ENCODE measurements at regions not wholly inside any gene's neighbourhood (a gene's known extent, or its start where the extent isn't known, plus 50 kb on each side); places are given as distances from the start of the nearest gene placed in this dataset.
A peak's percentile ranks its signal among the peaks of the same experiment; 100 is the strongest.

GRCh38 chr9:90967145-90967538, 165.5 kb downstream of the SYK start:
- 93% methylated on average over 7 of the region's 7 CpGs; no CpG with 5 or more reads in 1 of the 2 donors for WGBS, 2 donors (ENCODE audit: low coverage in 1 of 2)
- no peak overlapping the region for H3K4me3 ChIP-seq
- H3K27ac ChIP-seq, result no peak overlapping the region
- no peaks in the 10 kb centered on the region for H3K36me3 ChIP-seq
- no peak for TF ChIP-seq CTCF (IDR thresholded peaks at IDR 0.05)
- TF ChIP-seq POLR2A (IDR thresholded peaks at IDR 0.05), result no peak
- DNase-seq, result no peak
- no peaks in the 10 kb centered on the region for H3K9me3 ChIP-seq
- intact Hi-C loops (cut with DNase I; ENCODE audit: low total_unique reads) (no loop called here), in situ Hi-C loops (cut with MboI; ENCODE audit: low pct_ligation_motif_present in 1 of 4, low pct_unique_long_range_greater_than_20kb in 1 of 4, low sequenced_read_pairs in 3 of 4) (no loop called here)
- peaks cover 0 to 7% (median 3%) of the 10 kb centered on the region in 4 donors for H3K4me1 ChIP-seq
- no peaks in the 10 kb centered on the region for H3K27me3 ChIP-seq

- TF ChIP-seq POLR2AphosphoS5 (IDR thresholded peaks at IDR 0.05) (no peak), POLR2A (IDR thresholded peaks at IDR 0.05) (no peak), EP300 (IDR thresholded peaks at IDR 0.05; ENCODE audit: low read depth) (no peak), CTCF (IDR thresholded peaks at IDR 0.05) (no peak)
- Histone ChIP-seq H3K9me3 (no peaks in the 10 kb centered on the region), H3K27me3 (no peaks in the 10 kb centered on the region), H3K27ac (no peak overlapping the region), H3K4me1 (peaks cover 0 to 4% (median 1%) of the 10 kb centered on the region in 4 donors), H3K36me3 (no peaks in the 10 kb centered on the region), H3K4me3 (no peak overlapping the region)
- DNase-seq, result no peak
- in situ Hi-C loops (cut with MboI; ENCODE audit: low pct_ligation_motif_present in 1 of 4, low pct_unique_long_range_greater_than_20kb in 1 of 4, low sequenced_read_pairs in 3 of 4), result no loop called here
- intact Hi-C loops (cut with DNase I; ENCODE audit: low total_unique reads), result no loop called here
- WGBS, 2 donors (ENCODE audit: low coverage in 1 of 2), result 90% methylated on average over 9 of the region's 10 CpGs; no CpG with 5 or more reads in 1 of the 2 donors
These were observed 167.5 kb downstream of the SYK start for GRCh38 chr9:90969021-90969675.

GRCh38 chr9:90970608-90971007, 169.0 kb downstream of the SYK start:
- Histone ChIP-seq H3K4me1 (peaks cover 0 to 3% (median 0%) of the 10 kb centered on the region in 4 donors), H3K27me3 (no peaks in the 10 kb centered on the region), H3K4me3 (no peak overlapping the region), H3K9me3 (no peaks in the 10 kb centered on the region), H3K36me3 (no peaks in the 10 kb centered on the region), H3K27ac (peak overlapping the region in 2 of 4 donors; percentile 50 to 63)
- 81 to 90% methylated on average over 2 to 9 of the region's 9 CpGs for WGBS, 2 donors (ENCODE audit: low coverage in 1 of 2)
- no peak for DNase-seq
- in situ Hi-C loops (cut with MboI; ENCODE audit: low pct_ligation_motif_present in 1 of 4, low pct_unique_long_range_greater_than_20kb in 1 of 4, low sequenced_read_pairs in 3 of 4), result no loop called here
- TF ChIP-seq POLR2A (IDR thresholded peaks at IDR 0.05), result no peak
- TF ChIP-seq CTCF (IDR thresholded peaks at IDR 0.05), result no peak
- no peak for TF ChIP-seq POLR2AphosphoS5 (IDR thresholded peaks at IDR 0.05)
- TF ChIP-seq EP300 (IDR thresholded peaks at IDR 0.05; ENCODE audit: low read depth), result no peak
- intact Hi-C loops (cut with DNase I; ENCODE audit: low total_unique reads), result no loop called here

- Histone ChIP-seq H3K4me3 (no peak overlapping the region), H3K27ac (peak overlapping the region in 2 of 4 donors; percentile 28 to 66), H3K9me3 (no peaks in the 10 kb centered on the region), H3K27me3 (no peaks in the 10 kb centered on the region), H3K4me1 (peaks cover 0 to 3% (median 0%) of the 10 kb centered on the region in 4 donors), H3K36me3 (no peaks in the 10 kb centered on the region)
- peak; percentile 47 for DNase-seq
- intact Hi-C loops (cut with DNase I; ENCODE audit: low total_unique reads) (no loop called here), in situ Hi-C loops (cut with MboI; ENCODE audit: low pct_ligation_motif_present in 1 of 4, low pct_unique_long_range_greater_than_20kb in 1 of 4, low sequenced_read_pairs in 3 of 4) (no loop called here)
- WGBS, 2 donors (ENCODE audit: low coverage in 1 of 2), result 74 to 100% methylated on average over 1 to 6 of the region's 6 CpGs
- TF ChIP-seq POLR2AphosphoS5 (IDR thresholded peaks at IDR 0.05) (no peak), EP300 (IDR thresholded peaks at IDR 0.05; ENCODE audit: low read depth) (no peak), POLR2A (IDR thresholded peaks at IDR 0.05) (no peak), CTCF (IDR thresholded peaks at IDR 0.05) (no peak)
These were observed 170.4 kb downstream of the SYK start for GRCh38 chr9:90972057-90972456.

Measured in transverse colon (tissue), 4 donors.